Keratinocyte (primary cell): ENCODE measurements at regions not wholly inside any gene's neighbourhood (a gene's known extent, or its start where the extent isn't known, plus 50 kb on each side); places are given as distances from the start of the nearest gene placed in this dataset.

Experiments used
- EZH2 ChIP-seq: IDR thresholded peaks from one replicate; pipeline ENCODE4 v1.6.1; 2012; ENCODE audit warnings: inconsistent platforms, mild to moderate bottlenecking, low read length, moderate library complexity
- TF ChIP-seq, protein P1 (sequence below), 3 experiments: IDR thresholded peaks in 1 of 3; conservative IDR thresholded peaks in 1 of 3; optimal IDR thresholded peaks in 1 of 3; 2 replicates in 2 of 3; 3 replicates in 1 of 3; pipeline versions ENCODE3 to v1.5.1; 2011; ENCODE audit warnings: low read length in 3 of 3, mild to moderate bottlenecking in 3 of 3, moderate library complexity in 2 of 3, control low read depth in 1 of 3, inconsistent platforms in 1 of 3; ENCODE audit not compliant: insufficient read depth in 2 of 3; ENCODE audit errors: extremely low read depth in 1 of 3

DNA sequence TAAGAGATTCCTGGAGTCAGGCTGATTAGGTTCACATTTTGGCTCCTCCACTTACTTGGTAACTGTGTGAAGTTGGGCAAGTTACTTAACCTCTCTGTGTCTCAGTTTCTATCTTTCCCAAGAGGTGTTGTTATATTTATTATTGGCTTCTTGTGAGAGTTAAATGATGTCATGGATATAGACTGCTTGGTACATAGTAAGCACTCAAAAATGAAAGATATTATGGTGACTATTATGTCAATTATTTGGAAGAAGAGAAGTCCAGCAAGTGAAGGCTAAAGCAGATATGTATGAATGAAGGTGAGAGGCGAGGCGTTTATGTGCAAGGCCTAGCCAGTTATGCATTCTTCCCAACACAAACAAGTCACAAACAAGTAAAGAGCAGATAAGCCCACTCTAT lies 417.4 kb downstream of the TSN start:
- TF ChIP-seq, protein P1, sequence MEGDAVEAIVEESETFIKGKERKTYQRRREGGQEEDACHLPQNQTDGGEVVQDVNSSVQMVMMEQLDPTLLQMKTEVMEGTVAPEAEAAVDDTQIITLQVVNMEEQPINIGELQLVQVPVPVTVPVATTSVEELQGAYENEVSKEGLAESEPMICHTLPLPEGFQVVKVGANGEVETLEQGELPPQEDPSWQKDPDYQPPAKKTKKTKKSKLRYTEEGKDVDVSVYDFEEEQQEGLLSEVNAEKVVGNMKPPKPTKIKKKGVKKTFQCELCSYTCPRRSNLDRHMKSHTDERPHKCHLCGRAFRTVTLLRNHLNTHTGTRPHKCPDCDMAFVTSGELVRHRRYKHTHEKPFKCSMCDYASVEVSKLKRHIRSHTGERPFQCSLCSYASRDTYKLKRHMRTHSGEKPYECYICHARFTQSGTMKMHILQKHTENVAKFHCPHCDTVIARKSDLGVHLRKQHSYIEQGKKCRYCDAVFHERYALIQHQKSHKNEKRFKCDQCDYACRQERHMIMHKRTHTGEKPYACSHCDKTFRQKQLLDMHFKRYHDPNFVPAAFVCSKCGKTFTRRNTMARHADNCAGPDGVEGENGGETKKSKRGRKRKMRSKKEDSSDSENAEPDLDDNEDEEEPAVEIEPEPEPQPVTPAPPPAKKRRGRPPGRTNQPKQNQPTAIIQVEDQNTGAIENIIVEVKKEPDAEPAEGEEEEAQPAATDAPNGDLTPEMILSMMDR (optimal IDR thresholded peaks at IDR 0.05 in 1 of 3, IDR thresholded peaks at IDR 0.05 in 1 of 3, conservative IDR thresholded peaks at IDR 0.05 in 1 of 3; ENCODE audit: extremely low read depth in 1 of 3, insufficient read depth in 2 of 3, low read length in 3 of 3) = no peak
- no peak for TF ChIP-seq EZH2
